H1 (cell line): ENCODE measurements at regions not wholly inside any gene's neighbourhood (a gene's known extent, or its start where the extent isn't known, plus 50 kb on each side); places are given as distances from the start of the nearest gene placed in this dataset.

Experiments
- CTCF ChIA-PET: fragments of 300-600 bp; sonication (Branson Sonifier 250); formaldehyde crosslinking; loops from one replicate; lab custom pipeline; 2021; ENCODE audit not compliant: partially characterized antibody; lab: Charles Lee
- POLR2A ChIA-PET: fragments of 300-600 bp; sonication (Branson Sonifier 250); formaldehyde crosslinking; loops from one replicate; lab custom pipeline; 2021; ENCODE audit warnings: inconsistent platforms; ENCODE audit not compliant: partially characterized antibody; lab: Charles Lee
- DNase-seq, 2 experiments: peaks; one replicate each; pipeline versions ENCODE4 v3.0.0 to v3.0.0-alpha.2; 2010 to 2022; ENCODE audit warnings: low spot score in 2 of 2, low read depth in 1 of 2, mixed read lengths in 1 of 2
- FAIRE-seq: peaks from 2 replicates; lab custom pipeline; 2011; peaks lifted over from hg19 to GRCh38; lab: Jason Lieb, UNC
- H2AFZ ChIP-seq: 2 replicates; pipeline ENCODE4 v1.8.1; 2012; ENCODE audit warnings: low read length, inconsistent platforms
- H2AK5ac ChIP-seq: 2 replicates; pipeline ENCODE4 v1.6.1; 2013; ENCODE audit warnings: low read depth, low read length
- H2BK120ac ChIP-seq: replicated peaks from 2 replicates; pipeline ENCODE3; 2013; ENCODE audit warnings: low read depth, low read length, inconsistent platforms
- H2BK12ac ChIP-seq: 2 replicates; pipeline ENCODE4 v1.6.1; 2013; ENCODE audit warnings: low read depth, low read length
- H2BK15ac ChIP-seq: 2 replicates; pipeline ENCODE4 v1.6.1; 2013; ENCODE audit warnings: low read length
- H2BK20ac ChIP-seq: 2 replicates; pipeline ENCODE4 v1.6.1; 2013; ENCODE audit warnings: low read length
- H2BK5ac ChIP-seq: 2 replicates; pipeline ENCODE4 v1.6.1; 2013; ENCODE audit warnings: low read depth, low read length
- H3K14ac ChIP-seq: 2 replicates; pipeline ENCODE4 v1.6.1; 2013; ENCODE audit warnings: inconsistent platforms; ENCODE audit not compliant: insufficient read length
- H3K18ac ChIP-seq: 2 replicates; pipeline ENCODE4 v1.6.1; 2013; ENCODE audit warnings: low read length; ENCODE audit errors: extremely low read depth
- H3K23ac ChIP-seq: 2 replicates; pipeline ENCODE4 v1.6.1; 2013; ENCODE audit warnings: inconsistent platforms; ENCODE audit not compliant: insufficient read length
- H3K23me2 ChIP-seq: 2 replicates; pipeline ENCODE4 v1.6.1; 2013; ENCODE audit warnings: low read depth, low read length
- H3K27ac ChIP-seq: 2 replicates; pipeline ENCODE4 v1.6.1; 2011; ENCODE audit warnings: low read depth, low read length, inconsistent platforms
- H3K27me3 ChIP-seq, 4 experiments: replicated peaks in 1 of 4; 1 replicate in 1 of 4; 2 replicates in 3 of 4; pipeline versions ENCODE4 v1.6.1 to v1.8.1; 2011 to 2013; ENCODE audit warnings: low read length in 3 of 4, mild to moderate bottlenecking in 3 of 4, inconsistent platforms in 2 of 4, mixed read lengths in 2 of 4, moderate library complexity in 1 of 4; ENCODE audit not compliant: control insufficient read depth in 3 of 4, insufficient read depth in 3 of 4; ENCODE audit errors: extremely low read depth in 1 of 4
- H3K36me3 ChIP-seq, 4 experiments: 2 replicates each; pipeline versions ENCODE4 v1.6.1 to v1.8.1; 2011 to 2013; ENCODE audit warnings: mild to moderate bottlenecking in 4 of 4, low read length in 3 of 4, moderate library complexity in 2 of 4, control low read depth in 1 of 4, inconsistent platforms in 1 of 4; ENCODE audit not compliant: insufficient read depth in 4 of 4, control insufficient read depth in 2 of 4
- H3K4ac ChIP-seq: replicated peaks from 2 replicates; pipeline ENCODE3; 2013; ENCODE audit warnings: low read length, low read depth, mixed read lengths, inconsistent platforms; ENCODE audit not compliant: insufficient read length
- H3K4me1 ChIP-seq, 4 experiments: replicated peaks in 1 of 4; 1 replicate in 1 of 4; 2 replicates in 3 of 4; pipeline versions ENCODE4 v1.6.1 to v1.8.1; 2011 to 2013; ENCODE audit warnings: low read length in 3 of 4, inconsistent platforms in 2 of 4, mixed read lengths in 1 of 4; ENCODE audit not compliant: insufficient read depth in 4 of 4, control insufficient read depth in 3 of 4
- H3K4me2 ChIP-seq, 2 experiments: 2 replicates each; pipeline versions ENCODE4 v1.6.1 to v1.8.1; 2011 to 2013; ENCODE audit warnings: low read depth in 2 of 2, low read length in 2 of 2, control low read depth in 1 of 2, inconsistent platforms in 1 of 2, mild to moderate bottlenecking in 1 of 2; ENCODE audit not compliant: insufficient read depth in 1 of 2
- H3K4me3 ChIP-seq, 4 experiments: fragments of 200-600, 300-600 bp in 1 of 4; sonication (generic), shearing (Covaris generic), sonication (Bioruptor Twin) in 1 of 4; 2 replicates each; pipeline versions ENCODE4 v1.5.1 to v1.8.1; 2011 to 2016; ENCODE audit warnings: low read length in 4 of 4, low read depth in 3 of 4, control low read depth in 2 of 4, inconsistent platforms in 2 of 4, mild to moderate bottlenecking in 2 of 4, mixed read lengths in 1 of 4, moderate library complexity in 1 of 4; ENCODE audit not compliant: insufficient read depth in 2 of 4; ENCODE audit errors: extremely low read depth in 1 of 4
- H3K56ac ChIP-seq: replicated peaks from 2 replicates; pipeline ENCODE3; 2013; ENCODE audit warnings: low read depth, mild to moderate bottlenecking, mixed read lengths, low read length, inconsistent platforms; ENCODE audit not compliant: insufficient read length
- H3K79me1 ChIP-seq: 2 replicates; pipeline ENCODE4 v1.6.1; 2013; ENCODE audit warnings: low read depth, low read length, control low read depth
- H3K79me2 ChIP-seq, 2 experiments: 2 replicates each; pipeline versions ENCODE4 v1.6.1 to v1.8.1; 2012 to 2013; ENCODE audit warnings: low read length in 2 of 2, mild to moderate bottlenecking in 2 of 2, inconsistent platforms in 1 of 2; ENCODE audit not compliant: insufficient read depth in 2 of 2, control insufficient read depth in 1 of 2
- H3K9ac ChIP-seq, 4 experiments: replicated peaks in 1 of 4; 1 replicate in 1 of 4; 2 replicates in 3 of 4; pipeline versions ENCODE4 v1.6.1 to v1.8.1; 2011 to 2013; ENCODE audit warnings: low read depth in 3 of 4, low read length in 3 of 4, control low read depth in 2 of 4, mild to moderate bottlenecking in 2 of 4, moderate library complexity in 2 of 4, inconsistent platforms in 1 of 4; ENCODE audit errors: extremely low read depth in 1 of 4
- H3K9me3 ChIP-seq, 2 experiments: 2 replicates each; pipeline versions ENCODE4 v1.6.1 to v1.8.1; 2012 to 2013; ENCODE audit warnings: mild to moderate bottlenecking in 2 of 2, moderate library complexity in 2 of 2, control low read depth in 1 of 2, inconsistent platforms in 1 of 2, low read depth in 1 of 2, low read length in 1 of 2, mixed read lengths in 1 of 2; ENCODE audit not compliant: insufficient read depth in 2 of 2
- H4K20me1 ChIP-seq, 2 experiments: replicated peaks in 1 of 2; 2 replicates each; pipeline versions ENCODE3 to v1.8.1; 2011 to 2013; ENCODE audit warnings: inconsistent platforms in 2 of 2, low read length in 2 of 2, mild to moderate bottlenecking in 1 of 2; ENCODE audit not compliant: insufficient read depth in 2 of 2, control insufficient read depth in 1 of 2
- H4K5ac ChIP-seq: 2 replicates; pipeline ENCODE4 v1.6.1; 2013; ENCODE audit warnings: low read length, low read depth, mixed read lengths, inconsistent platforms; ENCODE audit not compliant: insufficient read length
- H4K8ac ChIP-seq: 2 replicates; pipeline ENCODE4 v1.8.0; 2013; ENCODE audit warnings: mild to moderate bottlenecking, moderate library complexity, low read length, inconsistent platforms; ENCODE audit not compliant: insufficient read depth; ENCODE audit errors: extremely low read depth
- H4K91ac ChIP-seq: replicated peaks from 2 replicates; pipeline ENCODE3; 2013; ENCODE audit warnings: low read length, mixed read lengths, inconsistent platforms; ENCODE audit not compliant: insufficient read length
- WGBS, 2 experiments: shearing (Covaris generic) in 1 of 2; methylation state at CpG; one replicate each; pipeline versions ENCODE4 v1.1.6 to v1.1.7; 2013 to 2015; ENCODE audit warnings: low lambda C conversion rate in 2 of 2, mixed read lengths in 2 of 2, inconsistent platforms in 1 of 2, low coverage in 1 of 2, missing lambda C conversion rate in 1 of 2; ENCODE audit not compliant: insufficient replicate concordance in 2 of 2, insufficient coverage in 1 of 2, insufficient read length in 1 of 2; ENCODE audit errors: extremely low coverage in 1 of 2, missing lambda C conversion rate in 1 of 2; 5-methylcytosine and 5-hydroxymethylcytosine counted together

DNA sequence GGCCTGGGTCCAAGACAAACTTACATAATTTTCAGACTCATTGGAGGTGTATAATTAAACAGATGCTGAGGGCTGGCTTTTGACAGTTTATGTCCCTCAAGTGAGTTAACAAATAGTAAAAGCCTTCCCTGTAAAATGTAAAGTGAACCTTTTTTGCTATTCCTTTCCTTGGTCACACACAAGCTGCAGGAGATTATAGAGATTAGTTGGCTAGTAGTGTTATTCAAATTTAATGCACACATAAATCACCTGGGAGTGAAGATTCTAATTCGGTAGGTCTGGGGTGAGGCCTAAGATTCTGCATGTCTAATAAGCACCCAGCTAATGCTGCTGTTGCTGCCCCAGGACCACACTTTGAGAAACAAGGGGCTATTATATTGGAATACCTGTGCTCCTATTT, 206.2 kb upstream of the SSTR1 start:
- Histone ChIP-seq H3K27me3 (no peaks in the 10 kb centered on the region), H3K9me3 (no peaks in the 10 kb centered on the region), H3K4me2 (no peak overlapping the region), H2BK120ac (no peak overlapping the region), H4K20me1 (no peaks in the 10 kb centered on the region), H4K91ac (no peak overlapping the region), H3K36me3 (no peaks in the 10 kb centered on the region), H3K9ac (no peak overlapping the region), H3K79me1 (no peaks in the 10 kb centered on the region), H3K18ac (no peak overlapping the region), H4K8ac (no peak overlapping the region), H2BK20ac (no peak overlapping the region), H3K79me2 (no peaks in the 10 kb centered on the region), H3K27ac (no peak overlapping the region), H2BK12ac (no peak overlapping the region), H3K23ac (no peak overlapping the region), H3K4ac (no peak overlapping the region), H4K5ac (no peak overlapping the region), H2AFZ (no peak overlapping the region), H3K4me3 (no peak overlapping the region), H3K56ac (no peak overlapping the region), H3K14ac (no peak overlapping the region), H3K23me2 (peaks cover 2% of the 10 kb centered on the region; the same call in 1 of the 2 replicates), H2BK15ac (no peak overlapping the region), H2BK5ac (no peak overlapping the region), H3K4me1 (peaks cover 2 to 8% (median 3%) of the 10 kb centered on the region in 4 experiments; a peak in 4 of 7 replicates), H2AK5ac (no peak overlapping the region)
- no peak for DNase-seq
- POLR2A ChIA-PET = interaction anchor here (1.1 to 6.5 kb wide), 4 partner anchors 12 to 206 kb away, joined by 3 to 50 read pairs (median 11); partner anchors contain the start of gene SSTR1
- 26% methylated on average over 1 of the region's 1 CpG; no CpG with 5 or more reads in 1 of the 2 experiments for WGBS, 2 experiments
- FAIRE-seq = no peak
- CTCF ChIA-PET = interaction anchor here (3.2 kb wide), 1 partner anchor 15 kb away, joined by 19 read pairs; no protein-coding TSS in a partner anchor
